Mesenteric fat pad (tissue), 1 donor: ENCODE measurements at regions not wholly inside any gene's neighbourhood (a gene's known extent, or its start where the extent isn't known, plus 50 kb on each side); places are given as distances from the start of the nearest gene placed in this dataset.

Source experiments
- DNase-seq: peaks from one replicate; pipeline ENCODE4 v3.0.0-alpha.2; 2020; ENCODE audit warnings: low spot score
- donor health status: DM: yes; HTN: yes; CAD: no.

GRCh38 chr16:5349670-5350517 is 252.3 kb upstream of the EEF2KMT start:
- DNase-seq, result no peak

GRCh38 chr16:5349101-5349500 is 251.5 kb upstream of the EEF2KMT start:
- no peak for DNase-seq

GRCh38 chr16:5347561-5347960 is 250.0 kb upstream of the EEF2KMT start:
- no peak for DNase-seq

GRCh38 chr16:5336941-5337340 is 239.3 kb upstream of the EEF2KMT start:
- no peak for DNase-seq

- DNase-seq, result no peak
These were observed 236.4 kb upstream of the EEF2KMT start for GRCh38 chr16:5333991-5334390.

- no peak for DNase-seq
These were observed 235.5 kb upstream of the EEF2KMT start for GRCh38 chr16:5333126-5333525.

GRCh38 chr16:5330058-5330457 is 232.5 kb upstream of the EEF2KMT start:
- no peak for DNase-seq

GRCh38 chr16:5328546-5328945 is 231.0 kb upstream of the EEF2KMT start:
- DNase-seq, result no peak

GRCh38 chr16:5326395-5326794 is 228.8 kb upstream of the EEF2KMT start:
- DNase-seq, result no peak

- no peak for DNase-seq
These were observed 228.3 kb upstream of the EEF2KMT start for GRCh38 chr16:5325932-5326331.

GRCh38 chr16:5323284-5324141 is 225.9 kb upstream of the EEF2KMT start:
- DNase-seq, result no peak

- no peak for DNase-seq
These were observed 224.3 kb upstream of the EEF2KMT start for GRCh38 chr16:5321930-5322329.

GRCh38 chr16:5319799-5320198 is 222.2 kb upstream of the EEF2KMT start:
- no peak for DNase-seq

- no peak for DNase-seq
These were observed 218.3 kb upstream of the EEF2KMT start for GRCh38 chr16:5315914-5316313.

- DNase-seq, result no peak
These were observed 216.8 kb upstream of the EEF2KMT start for GRCh38 chr16:5314377-5314776.

GRCh38 chr16:5309946-5310611 is 212.5 kb upstream of the EEF2KMT start:
- no peak for DNase-seq

GRCh38 chr16:5305023-5305422 is 207.4 kb upstream of the EEF2KMT start:
- no peak for DNase-seq

GRCh38 chr16:5302372-5303114 is 204.9 kb upstream of the EEF2KMT start:
- DNase-seq, result no peak

GRCh38 chr16:5298202-5298601 is 200.6 kb upstream of the EEF2KMT start:
- no peak for DNase-seq

- DNase-seq, result no peak
These were observed 198.6 kb upstream of the EEF2KMT start for GRCh38 chr16:5296176-5296575.

GRCh38 chr16:5295304-5295703 is 197.7 kb upstream of the EEF2KMT start:
- peak; percentile 75 for DNase-seq
